Body of pancreas (tissue), 4 donors: ENCODE measurements at regions not wholly inside any gene's neighbourhood (a gene's known extent, or its start where the extent isn't known, plus 50 kb on each side); places are given as distances from the start of the nearest gene placed in this dataset.

ENCODE experiments used
- POLR2A ChIP-seq, 3 donors: fragments of 450-650 bp; IDR thresholded peaks; one replicate each; pipeline ENCODE4 v1.6.1; 2016; ENCODE audit warnings: antibody characterized with exemption in 3 of 3, mild to moderate bottlenecking in 2 of 3
- TF ChIP-seq, protein P1 (sequence below), 7 experiments: fragments of 450-650 bp in 4 of 7; fragments of 200-600 bp in 3 of 7; sonication (generic) in 3 of 7; IDR thresholded peaks; one replicate each; pipeline ENCODE4 v1.5.1; 2016 to 2019; ENCODE audit warnings: antibody characterized with exemption in 7 of 7

DNA sequence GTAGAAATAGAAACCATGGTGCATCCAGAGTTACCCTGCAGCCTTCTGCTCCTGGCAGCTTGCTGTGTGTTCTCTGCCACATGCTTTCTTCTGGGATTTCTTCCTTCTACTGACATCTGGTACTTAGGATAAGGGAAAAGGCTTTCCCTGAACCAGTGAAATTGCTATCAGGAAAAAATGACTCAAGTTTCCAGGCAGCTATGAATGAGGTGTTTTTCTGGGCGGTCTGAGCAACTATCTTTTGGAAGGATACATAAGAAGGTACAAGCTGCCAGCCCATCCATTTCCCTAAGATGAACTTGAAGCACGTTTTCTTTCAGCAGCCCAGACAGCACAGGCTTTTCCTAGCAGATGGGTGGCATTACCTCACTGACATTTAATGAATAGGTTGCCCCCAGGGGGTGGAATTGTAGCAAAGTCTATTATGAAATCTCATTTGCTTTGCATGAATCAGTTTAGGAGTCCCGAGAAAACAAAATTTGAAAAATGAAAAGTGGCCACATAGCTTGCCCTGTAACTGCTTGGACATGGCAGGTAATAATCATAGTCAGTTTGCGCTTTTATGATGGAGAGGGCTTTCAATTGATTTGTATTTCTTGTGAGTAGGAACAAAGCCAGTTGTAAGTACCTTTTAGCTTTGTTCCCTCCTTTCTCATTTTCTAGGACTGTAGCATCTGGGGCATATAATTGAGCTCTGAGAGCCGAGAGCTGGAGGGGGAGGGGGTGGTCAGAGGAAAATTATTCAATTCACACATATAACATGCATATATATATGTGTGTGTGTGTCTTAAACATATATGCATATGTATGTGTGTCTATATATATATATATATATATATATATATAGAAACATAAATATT is 108.5 kb downstream of the C9orf152 start:
- TF ChIP-seq, protein P1, sequence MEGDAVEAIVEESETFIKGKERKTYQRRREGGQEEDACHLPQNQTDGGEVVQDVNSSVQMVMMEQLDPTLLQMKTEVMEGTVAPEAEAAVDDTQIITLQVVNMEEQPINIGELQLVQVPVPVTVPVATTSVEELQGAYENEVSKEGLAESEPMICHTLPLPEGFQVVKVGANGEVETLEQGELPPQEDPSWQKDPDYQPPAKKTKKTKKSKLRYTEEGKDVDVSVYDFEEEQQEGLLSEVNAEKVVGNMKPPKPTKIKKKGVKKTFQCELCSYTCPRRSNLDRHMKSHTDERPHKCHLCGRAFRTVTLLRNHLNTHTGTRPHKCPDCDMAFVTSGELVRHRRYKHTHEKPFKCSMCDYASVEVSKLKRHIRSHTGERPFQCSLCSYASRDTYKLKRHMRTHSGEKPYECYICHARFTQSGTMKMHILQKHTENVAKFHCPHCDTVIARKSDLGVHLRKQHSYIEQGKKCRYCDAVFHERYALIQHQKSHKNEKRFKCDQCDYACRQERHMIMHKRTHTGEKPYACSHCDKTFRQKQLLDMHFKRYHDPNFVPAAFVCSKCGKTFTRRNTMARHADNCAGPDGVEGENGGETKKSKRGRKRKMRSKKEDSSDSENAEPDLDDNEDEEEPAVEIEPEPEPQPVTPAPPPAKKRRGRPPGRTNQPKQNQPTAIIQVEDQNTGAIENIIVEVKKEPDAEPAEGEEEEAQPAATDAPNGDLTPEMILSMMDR (IDR thresholded peaks at IDR 0.05): no peak
- TF ChIP-seq POLR2A (IDR thresholded peaks at IDR 0.05): no peak
